SK-N-SH treated with all-trans-retinoic acid at 6 μM for 48 hours (cell line): ENCODE measurements at regions not wholly inside any gene's neighbourhood (a gene's known extent, or its start where the extent isn't known, plus 50 kb on each side); places are given as distances from the start of the nearest gene placed in this dataset.

Experiments
- CSDC2 ChIP-seq: fragments of 250-450 bp; sonication (Bioruptor Pico); IDR thresholded peaks from 2 replicates; pipeline ENCODE4 v1.5.0; 2020; ENCODE audit warnings: mild to moderate bottlenecking, moderate library complexity
- ESRRG ChIP-seq: fragments of 250-450 bp; sonication (Bioruptor Pico); IDR thresholded peaks from 2 replicates; pipeline ENCODE4 v1.6.1; 2021; ENCODE audit warnings: mild to moderate bottlenecking
- ISL1 ChIP-seq: fragments of 250-450 bp; sonication (Bioruptor Pico); IDR thresholded peaks from 2 replicates; pipeline ENCODE4 v2.1.2; 2022; ENCODE audit warnings: mild to moderate bottlenecking, moderate library complexity
- OSR1 ChIP-seq: fragments of 250-450 bp; sonication (Bioruptor Pico); IDR thresholded peaks from 2 replicates; pipeline ENCODE4 v1.8.0; 2022; ENCODE audit warnings: moderate library complexity, mild to moderate bottlenecking, inconsistent platforms
- TCF4 ChIP-seq: fragments of 250-450 bp; sonication (Bioruptor Pico); IDR thresholded peaks from 2 replicates; pipeline ENCODE4 v1.8.0; 2021; ENCODE audit warnings: mild to moderate bottlenecking, moderate library complexity, borderline replicate concordance
- ZC3H10 ChIP-seq: fragments of 250-450 bp; sonication (Bioruptor Pico); IDR thresholded peaks from 2 replicates; pipeline ENCODE4 v1.5.1; 2021; ENCODE audit warnings: mild to moderate bottlenecking, moderate library complexity
- ZFP30 ChIP-seq: fragments of 450-650 bp; formaldehyde crosslinking; IDR thresholded peaks from 2 replicates; pipeline ENCODE4 v1.5.0; 2022; ENCODE audit warnings: mild to moderate bottlenecking, moderate library complexity
- ZNF8 ChIP-seq: fragments of 450-650 bp; formaldehyde crosslinking; IDR thresholded peaks from 2 replicates; pipeline ENCODE4 v1.5.0; 2020; ENCODE audit warnings: mild to moderate bottlenecking, moderate library complexity
- TF ChIP-seq, protein P1 (sequence below): fragments of 250-450 bp; sonication (Bioruptor Pico); IDR thresholded peaks from 2 replicates; pipeline ENCODE4 v1.5.1; 2020; ENCODE audit warnings: low read depth, mild to moderate bottlenecking, moderate library complexity

DNA sequence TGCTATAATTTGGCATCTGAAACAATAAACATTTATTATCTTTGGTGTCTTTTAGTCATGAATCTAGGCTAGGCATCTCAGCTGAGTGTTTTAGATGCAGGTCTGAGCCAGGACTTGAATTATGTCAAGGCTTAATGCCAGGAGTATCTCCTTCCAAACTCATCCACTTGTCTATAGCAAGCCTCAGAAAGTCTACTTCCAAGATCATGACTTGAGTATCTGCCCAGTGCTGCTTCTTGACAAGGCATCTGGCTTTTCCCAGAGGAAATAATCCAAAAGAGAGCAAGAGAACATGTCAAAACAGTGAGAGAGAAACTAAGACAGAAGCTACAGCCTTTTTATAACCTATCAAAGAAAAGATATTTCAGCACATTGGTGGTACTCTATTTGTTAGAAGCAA lies 1052.1 kb upstream of the PCDH10 start:
- TF ChIP-seq CSDC2: no peak
- no peak for TF ChIP-seq OSR1
- TF ChIP-seq ZC3H10 (CRISPR knock-in tag): no peak
- TF ChIP-seq TCF4 (CRISPR knock-in tag): no peak
- TF ChIP-seq ESRRG: no peak
- no peak for TF ChIP-seq ZFP30
- TF ChIP-seq ISL1 (CRISPR knock-in tag): no peak
- TF ChIP-seq ZNF8 (CRISPR knock-in tag): no peak
- TF ChIP-seq, protein P1, sequence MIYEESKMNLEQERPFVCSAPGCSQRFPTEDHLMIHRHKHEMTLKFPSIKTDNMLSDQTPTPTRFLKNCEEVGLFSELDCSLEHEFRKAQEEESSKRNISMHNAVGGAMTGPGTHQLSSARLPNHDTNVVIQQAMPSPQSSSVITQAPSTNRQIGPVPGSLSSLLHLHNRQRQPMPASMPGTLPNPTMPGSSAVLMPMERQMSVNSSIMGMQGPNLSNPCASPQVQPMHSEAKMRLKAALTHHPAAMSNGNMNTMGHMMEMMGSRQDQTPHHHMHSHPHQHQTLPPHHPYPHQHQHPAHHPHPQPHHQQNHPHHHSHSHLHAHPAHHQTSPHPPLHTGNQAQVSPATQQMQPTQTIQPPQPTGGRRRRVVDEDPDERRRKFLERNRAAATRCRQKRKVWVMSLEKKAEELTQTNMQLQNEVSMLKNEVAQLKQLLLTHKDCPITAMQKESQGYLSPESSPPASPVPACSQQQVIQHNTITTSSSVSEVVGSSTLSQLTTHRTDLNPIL: no peak
